ENCODE measurements at regions not wholly inside any gene's neighbourhood (a gene's known extent, or its start where the extent isn't known, plus 50 kb on each side); places are given as distances from the start of the nearest gene placed in this dataset.
"Not testable (repeated sequence)": the region's sequence is repeated elsewhere in the genome, so short reads cannot be mapped to it uniquely, and the experiment has no call there.

DNA sequence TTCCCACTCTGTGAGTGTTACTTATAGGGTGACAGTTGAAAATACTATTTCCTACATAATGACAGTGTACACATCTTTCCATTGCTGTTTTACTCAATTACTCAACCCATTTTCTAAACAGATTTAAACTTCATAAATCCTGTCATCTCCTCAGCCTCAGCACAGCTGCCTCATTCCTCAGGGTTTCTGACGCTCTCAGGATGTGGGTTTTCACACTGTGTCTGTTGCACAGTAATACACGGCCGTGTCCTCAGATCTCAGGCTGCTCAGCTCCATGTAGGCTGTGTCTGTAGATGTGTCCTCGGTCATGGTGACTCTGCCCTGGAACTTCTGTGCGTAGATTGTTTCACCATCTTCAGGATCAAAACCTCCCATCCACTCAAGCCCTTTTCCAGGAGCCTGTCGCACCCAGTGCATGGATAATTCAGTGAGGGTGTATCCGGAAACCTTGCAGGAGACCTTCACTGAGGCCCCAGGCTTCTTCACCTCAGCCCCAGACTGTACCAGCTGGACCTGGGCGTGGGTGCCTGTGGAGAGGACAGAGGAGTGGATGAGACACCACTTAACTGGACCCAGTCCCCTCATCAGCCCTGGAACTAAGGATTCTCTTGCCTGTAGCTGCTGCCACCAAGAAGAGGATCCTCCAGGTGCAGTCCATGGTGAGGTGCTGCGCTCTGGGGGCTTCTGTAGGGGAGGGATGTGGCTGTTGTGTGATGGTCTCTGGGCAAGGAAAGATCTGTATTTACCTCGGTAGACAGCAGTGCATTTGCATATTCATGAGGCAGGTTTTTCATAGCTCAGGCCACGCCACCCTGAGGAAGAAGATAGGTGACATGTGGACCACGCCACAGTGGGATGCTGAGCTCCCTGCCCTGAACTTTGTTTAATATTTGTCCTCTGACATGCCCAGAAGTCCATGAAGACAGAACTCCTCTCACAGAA, 750.2 kb downstream of the TMEM121 start:
- DNase-seq (ENCODE audit: low spot score): no peak

DNA sequence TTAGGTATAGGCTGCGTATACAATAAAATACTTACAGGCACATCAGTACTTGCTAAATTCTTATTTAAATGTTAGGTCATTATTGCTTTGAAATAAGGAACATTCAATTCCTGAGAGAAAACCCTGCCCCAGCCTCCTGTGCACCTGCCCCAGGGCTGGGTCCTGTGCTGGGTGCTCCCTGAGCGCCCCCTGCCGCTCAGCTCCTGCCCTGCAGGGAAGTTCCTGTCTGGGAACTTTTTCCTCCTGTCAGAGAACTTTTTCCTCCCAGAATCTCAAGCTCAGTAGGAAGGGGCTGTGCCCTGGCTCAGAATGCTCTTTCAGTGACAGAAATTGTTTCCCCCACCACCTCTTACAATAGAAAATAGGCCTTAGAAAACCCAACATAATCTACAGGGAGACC, 751.1 kb downstream of the TMEM121 start:
- DNase-seq (ENCODE audit: low spot score): no peak

DNA sequence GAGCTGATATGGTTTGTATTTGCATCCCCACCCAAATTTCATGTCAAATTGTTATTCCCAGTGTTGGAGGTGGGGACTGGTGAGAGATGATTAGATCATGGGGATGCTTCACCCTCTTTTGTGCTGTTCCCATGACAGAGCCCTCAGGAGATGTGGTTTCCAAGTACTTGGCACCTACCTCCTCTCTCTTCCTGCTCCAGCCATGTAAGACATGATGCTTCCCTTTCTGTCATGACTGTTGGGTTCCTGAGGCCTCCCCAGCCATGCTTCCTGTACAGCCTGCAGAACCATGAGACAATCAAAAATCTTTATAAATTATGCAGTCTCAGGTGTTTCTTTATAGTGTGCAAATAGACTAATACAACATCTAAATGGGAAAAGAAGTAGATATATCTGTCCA, 754.5 kb downstream of the TMEM121 start:
- no peak for DNase-seq (ENCODE audit: low spot score)

DNA sequence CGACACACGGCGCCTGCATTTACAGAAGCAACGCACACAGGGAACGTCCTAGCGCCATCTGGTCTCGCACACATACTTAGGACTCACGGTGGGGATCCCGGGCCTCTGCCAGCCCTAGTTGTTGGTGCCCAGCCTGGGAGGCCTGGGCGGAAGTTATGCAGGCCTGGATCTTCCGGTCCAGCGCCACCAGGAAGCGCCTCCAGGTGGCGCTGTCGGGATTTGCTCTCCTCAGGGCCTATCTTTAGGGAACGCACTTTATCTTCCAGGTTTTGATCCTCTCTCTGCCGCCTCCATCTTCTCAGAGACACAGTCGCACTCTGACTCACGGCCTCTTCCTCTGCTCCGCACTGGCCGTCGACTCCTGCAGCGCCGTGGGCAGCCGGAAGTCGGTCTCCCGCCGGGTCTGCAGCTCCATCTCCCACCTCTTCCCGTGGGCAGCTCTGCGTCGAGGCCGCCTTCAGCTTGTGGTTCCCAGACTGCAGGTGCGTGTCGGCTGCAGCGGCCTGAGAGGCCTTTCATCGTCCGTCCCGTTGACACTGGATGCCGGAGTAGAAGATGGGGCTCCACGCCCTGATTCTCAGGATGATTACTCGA, 760.4 kb downstream of the TMEM121 start:
- no peak for DNase-seq (ENCODE audit: low spot score)

DNA sequence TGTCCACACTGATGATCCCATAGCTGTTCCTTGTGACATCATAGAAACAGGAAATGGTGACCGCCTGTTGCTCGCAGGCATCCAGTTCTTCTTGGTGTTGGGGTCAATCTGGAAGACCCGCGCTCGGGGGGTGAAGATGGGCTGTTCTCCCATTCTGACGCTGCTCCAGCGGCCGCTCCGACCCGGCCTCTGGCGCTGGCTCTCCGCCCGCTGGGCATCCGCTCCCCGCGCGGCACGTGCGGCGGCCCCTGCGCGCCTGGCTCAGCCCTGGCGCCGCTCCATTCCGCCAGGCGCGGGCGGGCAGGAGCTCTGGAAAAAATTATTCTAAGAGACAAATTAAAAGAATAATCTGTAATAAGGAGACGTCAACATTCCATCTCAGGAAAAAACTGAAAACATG, 761.1 kb downstream of the TMEM121 start:
- no peak for DNase-seq (ENCODE audit: low spot score)

GRCh38 chr14:106291626-106292025, 765.2 kb downstream of the TMEM121 start:
- no peak for DNase-seq (ENCODE audit: low spot score)

DNA sequence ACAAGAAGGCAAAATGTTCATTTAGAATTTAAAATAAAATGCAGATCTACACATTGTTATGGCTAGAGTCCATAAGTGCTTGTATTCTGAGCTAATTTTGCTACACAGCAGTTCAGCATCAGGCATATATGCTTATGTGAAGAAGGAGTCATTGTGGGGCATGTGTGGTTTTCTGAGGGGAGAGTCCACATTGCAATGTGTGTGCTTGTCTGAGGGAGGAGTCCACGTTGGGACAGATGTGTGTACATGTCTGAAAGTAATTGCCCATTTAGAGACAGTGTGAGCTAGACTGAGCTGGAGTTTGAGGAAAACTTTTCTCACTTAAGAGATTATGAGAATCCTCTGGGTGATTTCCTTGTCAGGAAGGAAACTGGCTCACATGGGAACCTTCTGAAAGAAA, 767.9 kb downstream of the TMEM121 start:
- no peak for DNase-seq (ENCODE audit: low spot score)

- DNase-seq (ENCODE audit: low spot score): not testable (repeated sequence)
These were observed 774.6 kb downstream of the TMEM121 start for GRCh38 chr14:106300951-106301510.

GRCh38 chr14:106301609-106302008, 775.2 kb downstream of the TMEM121 start:
- not testable (repeated sequence) for DNase-seq (ENCODE audit: low spot score)

DNA sequence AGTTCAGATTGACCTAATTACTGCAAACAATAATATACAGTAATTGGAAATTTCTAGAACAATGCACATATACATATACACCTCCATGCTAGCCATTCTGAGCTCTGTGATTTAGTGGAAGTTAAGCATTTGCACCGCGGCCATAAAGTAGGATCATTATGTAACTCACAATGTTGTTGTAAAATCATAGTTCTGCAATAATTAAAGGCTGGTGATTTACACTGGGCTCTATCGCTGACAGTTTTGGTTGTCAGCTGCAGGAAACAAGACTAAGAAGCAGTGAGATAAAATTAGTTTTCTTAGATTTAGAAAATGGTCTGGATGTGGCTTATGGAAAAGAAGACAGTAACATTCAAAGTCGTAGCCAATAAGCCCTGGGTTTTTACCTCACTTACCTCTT, 776.3 kb downstream of the TMEM121 start:
- no peak for DNase-seq (ENCODE audit: low spot score)

DNA sequence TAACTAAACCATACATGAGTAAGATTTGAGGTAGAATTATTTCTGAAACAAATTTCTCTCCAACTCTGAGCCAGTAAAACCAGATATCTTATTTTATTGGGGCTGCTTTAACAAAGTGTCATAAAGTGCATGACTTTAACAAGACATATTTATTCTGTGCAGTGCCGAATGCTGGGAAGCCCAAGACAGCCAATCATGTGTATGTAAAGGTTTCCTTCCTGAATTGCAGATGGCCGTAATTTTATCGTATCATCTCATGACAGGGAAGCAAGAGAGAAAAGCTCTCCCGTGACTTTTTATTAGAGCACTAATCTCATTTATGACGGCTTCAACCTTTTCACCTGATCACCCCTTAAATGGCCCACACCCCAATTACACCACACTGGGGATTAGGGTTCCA, 777.9 kb downstream of the TMEM121 start:
- DNase-seq (ENCODE audit: low spot score): no peak

DNA sequence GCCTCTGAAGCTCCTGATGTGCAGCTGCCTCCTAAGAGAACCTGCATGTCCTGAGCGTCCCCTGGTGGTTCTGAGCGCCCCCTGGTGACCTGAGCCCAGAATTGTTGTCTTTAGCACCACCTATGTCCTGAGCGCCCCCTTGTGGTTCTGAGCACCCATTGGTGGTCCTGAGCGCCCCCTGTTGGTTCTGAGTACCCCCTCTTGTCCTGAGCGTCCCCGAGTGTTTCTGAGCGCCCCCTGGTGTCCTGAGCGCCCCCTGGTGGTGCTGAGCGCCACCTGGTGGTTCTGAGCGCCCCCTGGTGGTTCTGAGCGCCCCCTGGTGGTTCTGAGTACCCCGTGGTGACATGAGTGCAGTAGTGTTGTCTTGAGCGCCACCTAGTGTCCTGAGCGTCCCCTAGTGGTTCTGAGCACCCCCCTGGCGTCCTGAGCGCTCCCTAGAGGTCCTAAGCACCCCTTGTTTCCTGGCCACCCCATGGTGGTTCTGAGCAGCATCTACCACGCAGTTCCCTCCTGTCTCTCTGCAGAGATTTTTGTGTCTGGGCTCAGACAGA, 782.5 kb downstream of the TMEM121 start:
- no peak for DNase-seq (ENCODE audit: low spot score)

DNA sequence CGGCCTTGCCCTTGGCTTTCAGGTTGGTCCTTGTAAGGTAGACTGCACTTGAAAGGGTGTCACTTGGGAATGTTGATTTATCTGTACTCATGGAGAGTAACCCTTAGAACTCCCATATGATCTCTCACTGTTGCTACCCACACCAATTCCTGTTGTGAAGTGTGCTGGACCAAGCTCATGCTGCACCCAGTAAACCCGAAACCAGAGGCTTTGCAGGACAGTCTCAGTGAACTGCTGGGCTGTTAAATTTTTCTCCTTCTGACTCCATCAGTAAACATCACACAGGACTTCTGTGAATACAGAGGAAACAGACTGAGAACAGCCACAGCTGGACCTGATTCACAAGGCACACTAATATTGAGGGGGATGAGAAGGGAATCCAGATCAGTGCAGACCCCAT, 783.0 kb downstream of the TMEM121 start:
- DNase-seq (ENCODE audit: low spot score): no peak

DNA sequence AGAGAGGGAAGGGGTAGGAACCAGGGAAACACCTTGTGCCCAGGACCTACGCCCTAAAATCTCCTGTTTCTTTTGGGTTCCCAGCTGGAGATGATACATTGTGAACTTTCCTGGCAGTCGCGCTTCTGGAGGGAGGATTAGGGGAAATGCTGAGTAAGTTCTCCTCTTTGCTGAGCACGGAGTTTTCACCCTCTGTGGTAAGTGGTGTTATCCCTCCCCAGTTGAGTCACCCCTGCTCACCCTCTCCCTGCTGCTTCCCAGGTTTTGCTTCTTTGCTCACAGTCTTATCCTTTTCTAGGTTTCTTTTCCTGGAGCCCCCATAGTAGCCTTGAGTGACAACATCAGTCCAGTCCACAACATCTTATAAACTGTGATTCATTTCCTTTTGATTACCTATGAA, 789.1 kb downstream of the TMEM121 start:
- no peak for DNase-seq (ENCODE audit: low spot score)

- no peak for DNase-seq (ENCODE audit: low spot score)
These were observed 791.2 kb downstream of the TMEM121 start for GRCh38 chr14:106317593-106317992.

GRCh38 chr14:106318700-106319099, 792.3 kb downstream of the TMEM121 start:
- no peak for DNase-seq (ENCODE audit: low spot score)

DNA sequence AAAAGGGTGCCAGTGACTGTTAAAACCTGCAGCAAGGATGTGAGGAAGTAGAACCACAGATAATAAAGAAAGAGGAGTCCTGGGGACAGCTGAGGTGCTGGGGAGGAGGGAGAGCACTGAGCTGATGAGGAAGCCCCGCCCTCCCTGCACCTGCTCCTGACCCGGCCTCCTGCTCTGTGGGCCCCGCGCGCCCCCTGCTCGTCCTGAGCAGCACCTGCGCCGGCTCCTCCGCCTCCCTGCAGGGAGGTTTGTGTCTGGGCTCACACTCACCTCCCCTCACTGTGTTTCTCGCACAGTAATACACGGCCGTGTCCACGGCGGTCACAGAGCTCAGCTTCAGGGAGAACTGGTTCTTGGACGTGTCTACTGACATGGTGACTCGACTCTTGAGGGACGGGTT, 797.6 kb downstream of the TMEM121 start:
- not testable (repeated sequence) for DNase-seq (ENCODE audit: low spot score)

- DNase-seq (ENCODE audit: low spot score): no peak
These were observed 800.9 kb downstream of the TMEM121 start for GRCh38 chr14:106327234-106327633.

DNA sequence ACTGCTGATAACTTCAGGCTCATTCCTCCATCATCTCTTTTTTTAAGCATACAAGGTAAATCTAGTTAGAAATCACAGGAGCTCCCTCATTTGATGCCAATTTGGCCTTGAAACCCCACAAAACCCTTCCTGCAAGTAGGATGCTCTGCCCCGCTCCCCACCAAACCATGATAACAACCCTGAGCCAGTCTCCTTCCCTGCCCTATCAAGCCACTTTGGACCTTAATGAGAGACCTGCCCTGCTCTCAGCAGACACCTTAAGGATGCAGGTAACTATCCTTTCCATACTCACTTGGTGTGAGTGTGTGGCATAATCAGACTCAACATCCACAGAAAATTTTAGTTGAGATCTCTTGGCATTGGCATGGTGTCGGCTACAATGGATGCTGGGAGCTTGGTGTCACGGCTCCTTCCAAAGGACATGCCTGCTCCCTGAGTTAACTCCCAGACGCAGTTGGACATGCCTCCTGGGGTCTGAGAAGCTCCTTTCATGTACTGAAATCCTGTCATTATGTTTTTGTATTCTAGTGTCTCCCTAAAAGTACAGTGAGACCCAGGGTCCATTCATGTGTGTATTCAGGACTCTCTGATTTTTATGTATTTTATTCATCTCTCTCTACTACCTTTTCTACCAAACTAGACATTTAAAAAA, 801.4 kb downstream of the TMEM121 start:
- DNase-seq (ENCODE audit: low spot score): not testable (repeated sequence)

DNA sequence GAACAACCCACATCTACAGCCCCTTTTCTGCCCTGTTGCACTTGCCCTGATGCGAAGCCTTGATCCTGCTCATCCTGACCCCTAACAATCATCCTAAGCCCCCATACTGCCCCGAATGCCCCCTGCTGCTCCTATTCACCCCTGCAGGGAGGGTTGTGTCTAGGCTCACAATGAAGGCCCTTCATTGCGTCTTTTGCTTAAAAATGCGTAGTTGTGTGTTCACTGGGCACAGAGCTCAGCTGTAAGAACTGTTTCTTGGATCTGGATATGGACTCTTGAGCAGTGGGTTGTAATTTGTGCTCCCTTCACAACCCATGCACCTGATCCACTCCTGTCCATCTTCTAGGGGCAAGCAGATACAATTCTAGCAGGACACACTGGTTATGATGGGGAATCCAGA, 802.9 kb downstream of the TMEM121 start:
- not testable (repeated sequence) for DNase-seq (ENCODE audit: low spot score)

DNA sequence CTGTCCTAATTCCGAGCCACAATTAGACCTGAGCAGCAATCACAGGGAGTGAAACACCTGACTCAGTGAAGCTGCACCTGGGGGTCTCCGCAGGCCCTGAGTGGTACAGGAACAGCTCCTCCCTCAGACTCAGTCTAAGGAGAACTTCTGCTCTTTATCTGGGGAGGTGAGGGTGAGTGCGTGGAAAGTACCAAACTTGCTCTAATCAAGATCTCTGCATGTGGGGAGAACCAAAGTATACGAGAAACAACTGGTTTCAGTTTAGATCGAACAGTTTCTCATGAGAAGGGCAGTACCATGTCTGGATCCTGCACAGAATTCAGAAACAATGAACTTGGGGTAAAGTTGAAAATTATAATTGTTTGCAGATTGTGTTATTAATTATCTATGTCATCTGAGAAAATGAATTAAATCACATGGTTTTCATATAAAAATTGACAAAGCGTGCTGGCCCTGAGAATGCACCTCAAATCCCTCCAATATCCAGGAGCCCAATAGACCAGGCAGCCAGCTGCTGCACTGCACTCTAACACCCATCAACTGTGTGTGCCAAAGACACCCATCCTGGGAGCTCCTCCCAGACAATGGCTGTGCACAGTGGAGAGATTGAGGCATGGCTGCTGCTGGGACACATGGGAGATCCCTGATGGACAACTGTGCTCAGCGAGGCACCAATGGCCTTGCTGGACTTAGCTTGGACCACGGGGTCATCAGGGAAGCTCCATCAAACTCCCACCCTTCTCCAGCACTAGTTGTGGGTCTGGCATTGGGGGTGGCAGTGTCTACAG, 803.8 kb downstream of the TMEM121 start:
- DNase-seq (ENCODE audit: low spot score): not testable (repeated sequence)

All from mesenteric fat pad (tissue), 1 donor.